ENCODE measurements at regions not wholly inside any gene's neighbourhood (a gene's known extent, or its start where the extent isn't known, plus 50 kb on each side); places are given as distances from the start of the nearest gene placed in this dataset.

DNA sequence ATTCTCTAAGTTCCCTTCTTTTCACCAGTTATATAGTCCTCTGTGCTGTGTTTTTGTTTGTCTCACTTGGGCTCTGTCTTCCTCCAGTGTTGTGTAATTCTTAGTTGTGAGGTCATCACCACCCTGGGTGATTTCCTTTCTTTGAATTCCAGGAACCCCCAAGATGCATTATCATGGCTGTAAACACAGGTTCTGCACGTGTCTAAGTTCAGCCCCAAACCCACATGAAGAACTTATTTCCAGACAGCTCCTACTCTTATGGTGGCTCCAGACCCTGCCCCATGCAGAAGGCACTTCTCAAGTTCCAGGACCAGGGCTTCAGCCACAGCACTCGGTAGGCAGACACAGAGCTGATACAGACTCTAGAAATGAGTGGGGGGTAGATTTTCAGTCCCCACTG, 560.5 kb downstream of the BCL11B start:
- H2AFZ ChIP-seq (ENCODE audit: low read depth, low read length) = no peak overlapping the region
- CTCF ChIA-PET = no interaction called here
- H3K27me3 ChIP-seq (ENCODE audit: control insufficient read depth in 2 of 2, insufficient read depth in 2 of 2, low read length in 2 of 2) = no peaks in the 10 kb centered on the region
- H3K79me2 ChIP-seq (ENCODE audit: control insufficient read depth, insufficient read depth, low read length) = no peaks in the 10 kb centered on the region
- no peak overlapping the region for H3K4me2 ChIP-seq (ENCODE audit: insufficient read depth, low read length)
- intact Hi-C loops (cut with micrococcal nuclease) = no loop called here
- no peak overlapping the region for H3K9ac ChIP-seq (replicated peaks; ENCODE audit: extremely low read depth, insufficient read depth, low read length)
- TF ChIP-seq POLR2AphosphoS5 (IDR thresholded peaks at IDR 0.05; ENCODE audit: insufficient read depth, low read depth, low read length) (no peak), GATA2 (IDR thresholded peaks at IDR 0.05; ENCODE audit: insufficient read depth, insufficient read length, low read depth, low read length) (no peak), JUN (IDR thresholded peaks at IDR 0.05; ENCODE audit: borderline replicate concordance, insufficient read depth, insufficient read length, low read depth) (no peak), MYC (IDR thresholded peaks at IDR 0.05; ENCODE audit: low read depth, low read length) (no peak), EZH2 (IDR thresholded peaks at IDR 0.05; ENCODE audit: borderline replicate concordance, low read depth, low read length, severe bottlenecking) (no peak), POLR2A (IDR thresholded peaks at IDR 0.05; ENCODE audit: low read depth, low read length) (no peak), FOS (IDR thresholded peaks at IDR 0.05; ENCODE audit: borderline replicate concordance, insufficient read depth, low read length) (no peak)
- TF ChIP-seq, protein P1, sequence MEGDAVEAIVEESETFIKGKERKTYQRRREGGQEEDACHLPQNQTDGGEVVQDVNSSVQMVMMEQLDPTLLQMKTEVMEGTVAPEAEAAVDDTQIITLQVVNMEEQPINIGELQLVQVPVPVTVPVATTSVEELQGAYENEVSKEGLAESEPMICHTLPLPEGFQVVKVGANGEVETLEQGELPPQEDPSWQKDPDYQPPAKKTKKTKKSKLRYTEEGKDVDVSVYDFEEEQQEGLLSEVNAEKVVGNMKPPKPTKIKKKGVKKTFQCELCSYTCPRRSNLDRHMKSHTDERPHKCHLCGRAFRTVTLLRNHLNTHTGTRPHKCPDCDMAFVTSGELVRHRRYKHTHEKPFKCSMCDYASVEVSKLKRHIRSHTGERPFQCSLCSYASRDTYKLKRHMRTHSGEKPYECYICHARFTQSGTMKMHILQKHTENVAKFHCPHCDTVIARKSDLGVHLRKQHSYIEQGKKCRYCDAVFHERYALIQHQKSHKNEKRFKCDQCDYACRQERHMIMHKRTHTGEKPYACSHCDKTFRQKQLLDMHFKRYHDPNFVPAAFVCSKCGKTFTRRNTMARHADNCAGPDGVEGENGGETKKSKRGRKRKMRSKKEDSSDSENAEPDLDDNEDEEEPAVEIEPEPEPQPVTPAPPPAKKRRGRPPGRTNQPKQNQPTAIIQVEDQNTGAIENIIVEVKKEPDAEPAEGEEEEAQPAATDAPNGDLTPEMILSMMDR (IDR thresholded peaks at IDR 0.05; ENCODE audit: extremely low read depth in 1 of 2, insufficient read depth in 1 of 2, low read depth in 1 of 2, low read length in 2 of 2) = no peak
- TF ChIP-seq, protein P2, sequence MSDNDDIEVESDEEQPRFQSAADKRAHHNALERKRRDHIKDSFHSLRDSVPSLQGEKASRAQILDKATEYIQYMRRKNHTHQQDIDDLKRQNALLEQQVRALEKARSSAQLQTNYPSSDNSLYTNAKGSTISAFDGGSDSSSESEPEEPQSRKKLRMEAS (IDR thresholded peaks at IDR 0.05; ENCODE audit: insufficient read depth, insufficient read length) = no peak
- no peaks in the 10 kb centered on the region for H3K9me1 ChIP-seq (replicated peaks; ENCODE audit: control insufficient read depth, extremely low read depth, insufficient read depth, low read length)
- POLR2A ChIA-PET = no interaction called here
- no peaks in the 10 kb centered on the region for H3K36me3 ChIP-seq (ENCODE audit: control insufficient read depth in 2 of 2, extremely low read depth in 1 of 2, insufficient read depth in 2 of 2, low read length in 2 of 2)
- peaks cover 4% of the 10 kb centered on the region for H3K9me3 ChIP-seq (replicated peaks; ENCODE audit: control insufficient read depth, insufficient read depth, low read length)
- DNase-seq (ENCODE audit: low read depth, low spot score) = no peak
- H3K4me1 ChIP-seq (ENCODE audit: control insufficient read depth, extremely low read depth, insufficient read depth, low read length) = no peaks in the 10 kb centered on the region
- BruUV-seq (replicated peaks) = no TSS peak
- no peaks in the 10 kb centered on the region for H4K20me1 ChIP-seq (replicated peaks; ENCODE audit: control insufficient read depth, extremely low read depth, insufficient read depth, low read length)
- dilution Hi-C loops (cut with MboI; ENCODE audit: extremely low pct_ligation_motif_present, low sequenced_read_pairs) = no loop called here
- no peak overlapping the region for H3K4me3 ChIP-seq (replicated peaks in 1 of 3; ENCODE audit: insufficient read depth in 1 of 3, low read depth in 1 of 3, low read length in 3 of 3)
- no peak for FAIRE-seq
- no peak overlapping the region for H3K27ac ChIP-seq (ENCODE audit: insufficient read depth, low read depth, low read length)
